HCT116 (cell line): ENCODE measurements at regions not wholly inside any gene's neighbourhood (a gene's known extent, or its start where the extent isn't known, plus 50 kb on each side); places are given as distances from the start of the nearest gene placed in this dataset.

ENCODE experiments used
- ATAC-seq: fragments of 200-7000 bp; cut with Tn5 transposase; 2 replicates; pipeline ENCODE4 v1.9.1; 2020; ENCODE audit warnings: mild to moderate bottlenecking, moderate library complexity
- BruUV-seq: library from RNA; stranded (reverse); fragments of 400-500 nt; replicated peaks from 2 replicates; lab custom pipeline; 2021; lab: Mats Ljungman, UMichigan
- CTCF ChIA-PET: fragments of 300-600 bp; sonication (Branson Sonifier 250); formaldehyde crosslinking; loops from one replicate; lab custom pipeline; 2021; ENCODE audit warnings: antibody characterized with exemption; lab: Charles Lee
- POLR2A ChIA-PET: fragments of 300-600, 350-600 bp; sonication (Branson Sonifier 250); formaldehyde crosslinking; loops from one replicate; lab custom pipeline; 2021; ENCODE audit warnings: antibody characterized with exemption; lab: Charles Lee
- RAD21 ChIA-PET, 2 experiments: fragments of 300-600 bp; sonication (Branson Sonifier 250); formaldehyde crosslinking; loops; one replicate each; lab custom pipeline; 2023; ENCODE audit warnings: low total read pairs in 2 of 2; ENCODE audit not compliant: uncharacterized antibody in 2 of 2, unreplicated experiment in 2 of 2, low non-redundant PET in 1 of 2; lab: Charles Lee
- DNase-seq: peaks from one replicate; pipeline ENCODE4 v3.0.0-alpha.2; 2010; ENCODE audit warnings: low read depth, low spot score
- H2AFZ ChIP-seq: fragments of 200-600 bp; shearing (Covaris generic), sonication (generic); 2 replicates; pipeline ENCODE4 v1.6.1; 2017; ENCODE audit warnings: low read depth, mixed run types, mixed read lengths, antibody characterized with exemption, low read length; ENCODE audit not compliant: poor library complexity, severe bottlenecking
- H3K27ac ChIP-seq: 2 replicates; pipeline ENCODE4 v1.5.1; 2012; ENCODE audit warnings: low read depth, low read length
- H3K27me3 ChIP-seq: fragments of 200-600 bp; sonication (generic); 2 replicates; pipeline ENCODE4 v1.6.1; 2016; ENCODE audit warnings: mixed run types, low read length, mixed read lengths; ENCODE audit not compliant: insufficient read depth
- H3K36me3 ChIP-seq, 2 experiments: fragments of 200-500 bp in 1 of 2; fragments of 200-600 bp in 1 of 2; sonication (Bioruptor generic) in 1 of 2; sonication (generic) in 1 of 2; 2 replicates each; pipeline versions ENCODE4 v1.5.1 to v1.6.1; 2014 to 2016; ENCODE audit warnings: low read length in 2 of 2, inconsistent platforms in 1 of 2, mixed read lengths in 1 of 2, mixed run types in 1 of 2; ENCODE audit not compliant: insufficient read depth in 2 of 2, control insufficient read depth in 1 of 2
- H3K4me1 ChIP-seq, 2 experiments: fragments of 200-600 bp in 1 of 2; sonication (generic) in 1 of 2; 2 replicates each; pipeline versions ENCODE4 v1.5.1 to v1.6.1; 2012 to 2017; ENCODE audit warnings: low read length in 2 of 2, inconsistent platforms in 1 of 2, mild to moderate bottlenecking in 1 of 2, mixed read lengths in 1 of 2, mixed run types in 1 of 2, moderate library complexity in 1 of 2; ENCODE audit not compliant: insufficient read depth in 2 of 2, control insufficient read depth in 1 of 2
- H3K4me2 ChIP-seq: fragments of 200-600 bp; sonication (generic); 2 replicates; pipeline ENCODE4 v1.6.1; 2017; ENCODE audit warnings: mixed run types, low read length, mixed read lengths
- H3K4me3 ChIP-seq, 2 experiments: fragments of 200-600 bp in 1 of 2; sonication (generic) in 1 of 2; replicated peaks in 1 of 2; 2 replicates each; pipeline ENCODE4 v1.5.1; 2011 to 2016; ENCODE audit warnings: low read length in 2 of 2, control low read depth in 1 of 2, low read depth in 1 of 2, mild to moderate bottlenecking in 1 of 2, mixed read lengths in 1 of 2, mixed run types in 1 of 2
- H3K79me2 ChIP-seq: fragments of 200-600 bp; sonication (generic); 2 replicates; pipeline ENCODE4 v1.6.1; 2017; ENCODE audit warnings: mild to moderate bottlenecking, mixed run types, low read length, moderate library complexity, mixed read lengths; ENCODE audit not compliant: insufficient read depth
- H3K9ac ChIP-seq: fragments of 200-600 bp; sonication (generic); 2 replicates; pipeline ENCODE4 v1.6.1; 2016; ENCODE audit warnings: low read length, mixed read lengths
- H3K9me2 ChIP-seq: fragments of 200-600 bp; sonication (generic), shearing (Covaris generic); 2 replicates; pipeline ENCODE4 v1.6.1; 2017; ENCODE audit warnings: mixed run types, mild to moderate bottlenecking, moderate library complexity; ENCODE audit not compliant: insufficient read depth
- H3K9me3 ChIP-seq, 2 experiments: fragments of 200-500 bp in 1 of 2; fragments of 200-600 bp in 1 of 2; sonication (Bioruptor generic) in 1 of 2; sonication (generic) in 1 of 2; 2 replicates each; pipeline ENCODE4 v1.6.1; 2014 to 2017; ENCODE audit warnings: low read length in 2 of 2, mixed read lengths in 2 of 2, inconsistent platforms in 1 of 2, low read depth in 1 of 2, mild to moderate bottlenecking in 1 of 2, mixed run types in 1 of 2, moderate library complexity in 1 of 2; ENCODE audit not compliant: control insufficient read depth in 1 of 2, insufficient read depth in 1 of 2
- H4K20me1 ChIP-seq: fragments of 200-600 bp; sonication (generic), shearing (Covaris generic); 2 replicates; pipeline ENCODE4 v1.6.1; 2017; ENCODE audit warnings: mixed run types, mild to moderate bottlenecking, moderate library complexity; ENCODE audit not compliant: insufficient read depth
- ATF3 ChIP-seq: IDR thresholded peaks from 2 replicates; pipeline ENCODE4 v1.6.1; 2012
- CBX3 ChIP-seq: IDR thresholded peaks from 2 replicates; pipeline ENCODE4 v1.6.1; 2012; ENCODE audit warnings: low read depth
- CEBPB ChIP-seq: IDR thresholded peaks from 2 replicates; pipeline ENCODE4 v1.6.1; 2012; ENCODE audit warnings: low read depth
- EGR1 ChIP-seq: IDR thresholded peaks from 2 replicates; pipeline ENCODE4 v1.6.1; 2012; ENCODE audit warnings: low read depth
- ELF1 ChIP-seq: IDR thresholded peaks from 2 replicates; pipeline ENCODE4 v1.6.1; 2012; ENCODE audit warnings: low read depth, borderline replicate concordance
- EZH2phosphoT487 ChIP-seq: fragments of 200-600 bp; IDR thresholded peaks from 2 replicates; pipeline ENCODE4 v1.6.1; 2018; ENCODE audit warnings: antibody characterized with exemption, borderline replicate concordance
- FOSL1 ChIP-seq: IDR thresholded peaks from 2 replicates; pipeline ENCODE4 v1.6.1; 2012; ENCODE audit warnings: low read depth
- SP1 ChIP-seq: IDR thresholded peaks from 2 replicates; pipeline ENCODE4 v1.6.1; 2012; ENCODE audit warnings: low read depth
- YY1 ChIP-seq: IDR thresholded peaks from 2 replicates; pipeline ENCODE4 v1.6.1; 2011; ENCODE audit warnings: low read length, low read depth, moderate library complexity, mild to moderate bottlenecking; ENCODE audit not compliant: insufficient replicate concordance; ENCODE audit errors: extremely low read depth
- ZBTB33 ChIP-seq: IDR thresholded peaks from 2 replicates; pipeline ENCODE4 v1.6.1; 2011; ENCODE audit warnings: mild to moderate bottlenecking, low read length, moderate library complexity; ENCODE audit not compliant: insufficient replicate concordance; ENCODE audit errors: extremely low read depth
- ZFX ChIP-seq: fragments of 450-650 bp; IDR thresholded peaks from 2 replicates; pipeline ENCODE4 v1.6.1; 2017
- ZNF274 ChIP-seq: fragments of 200-500 bp; sonication (Bioruptor generic); IDR thresholded peaks from 2 replicates; pipeline ENCODE4 v1.6.1; 2014; ENCODE audit warnings: mild to moderate bottlenecking, low read depth, low read length, inconsistent platforms
- intact Hi-C: fragments of 100-400 bp; cut with micrococcal nuclease; formaldehyde crosslinking; loops from 2 replicates; pipeline ENCODE4 v1.10.0; 2022

- Histone ChIP-seq H3K4me1 (peaks cover 2 to 22% of the 10 kb centered on the region in 2 experiments; a peak in 3 of 4 replicates), H4K20me1 (no peaks in the 10 kb centered on the region)
- no peak for ATAC-seq
- RAD21 ChIA-PET: interaction anchor here in 1 of 2 experiments (0.6 kb wide), 1 partner anchor 9 kb away, joined by 3 read pairs; no protein-coding TSS in a partner anchor
- BruUV-seq: no TSS peak
- TF ChIP-seq CEBPB (no peak), ZNF274 (no peak), ZFX (no peak), ZBTB33 (no peak), EZH2phosphoT487 (no peak), CBX3 (no peak), YY1 (no peak), SP1 (no peak), ELF1 (no peak), ATF3 (no peak), EGR1 (no peak), FOSL1 (no peak)
- TF ChIP-seq, all 23 proteins: peak for 0
- no peak for DNase-seq
- H3K79me2 ChIP-seq: no peaks in the 10 kb centered on the region
- no peak overlapping the region for H3K27ac ChIP-seq
- peak overlapping the region; percentile 60 for H2AFZ ChIP-seq
- no peak overlapping the region for H3K4me3 ChIP-seq
- H3K9me3 ChIP-seq: no peaks in the 10 kb centered on the region
- H3K9me2 ChIP-seq: no peaks in the 10 kb centered on the region
- no peaks in the 10 kb centered on the region for H3K36me3 ChIP-seq
- no peak overlapping the region for H3K4me2 ChIP-seq
- no peaks in the 10 kb centered on the region for H3K27me3 ChIP-seq
- intact Hi-C loops: no loop called here
- ChIA-PET CTCF (no interaction called here), POLR2A (no interaction called here)
- H3K9ac ChIP-seq: no peak overlapping the region
These were observed 200.2 kb upstream of the ZNF217 start for GRCh38 chr20:53793783-53794383.
